ENCODE measurements at regions not wholly inside any gene's neighbourhood (a gene's known extent, or its start where the extent isn't known, plus 50 kb on each side); places are given as distances from the start of the nearest gene placed in this dataset.

DNA sequence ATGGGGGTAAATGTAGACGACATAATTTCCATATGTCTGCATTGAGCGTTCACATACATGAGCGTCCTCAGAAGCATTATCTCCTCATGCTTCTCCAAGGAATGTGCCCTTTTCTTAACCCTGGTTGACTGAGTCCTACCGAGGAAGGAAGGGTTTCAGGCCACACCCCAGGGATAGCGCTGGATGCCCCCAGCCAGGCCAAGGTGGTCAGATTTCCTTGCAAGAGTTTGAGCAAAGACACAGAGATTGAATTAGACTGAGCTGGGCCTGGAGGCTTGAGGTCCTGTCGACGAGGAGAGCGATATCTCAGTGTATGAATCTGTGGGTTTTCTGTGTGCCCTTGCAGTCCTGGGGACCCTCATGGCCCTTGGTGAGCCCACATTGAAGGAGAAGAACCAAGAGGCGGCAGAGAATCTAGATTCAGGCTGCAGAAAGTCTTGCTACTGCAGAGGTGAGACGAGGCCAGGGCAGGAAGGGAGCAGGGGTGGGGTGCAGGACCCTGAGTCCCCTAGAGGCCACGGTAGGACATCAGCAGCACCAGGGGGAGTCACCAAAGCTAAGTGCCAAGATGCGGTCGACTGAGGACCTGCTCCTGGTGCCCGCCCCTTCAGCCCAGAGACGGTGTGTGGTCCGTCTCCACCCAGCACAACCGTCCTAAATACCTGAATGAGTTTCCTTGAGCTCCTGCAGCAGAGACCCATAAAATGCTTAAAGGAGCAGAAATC lies 94.7 kb upstream of the DIO3 start:
- Histone ChIP-seq H3K9me3 (no peaks in the 10 kb centered on the region), H3K27me3 (ENCODE audit: low read depth) (peaks cover 2% of the 10 kb centered on the region), H3K36me3 (no peaks in the 10 kb centered on the region), H3K4me1 (no peaks in the 10 kb centered on the region), H3K27ac (no peak overlapping the region), H3K4me3 (no peak overlapping the region)
- DNase-seq (no peak), ATAC-seq (no peak)
- intact Hi-C loops (cut with DNase I): no loop called here
- no peak for TF ChIP-seq CTCF (IDR thresholded peaks at IDR 0.05)

DNA sequence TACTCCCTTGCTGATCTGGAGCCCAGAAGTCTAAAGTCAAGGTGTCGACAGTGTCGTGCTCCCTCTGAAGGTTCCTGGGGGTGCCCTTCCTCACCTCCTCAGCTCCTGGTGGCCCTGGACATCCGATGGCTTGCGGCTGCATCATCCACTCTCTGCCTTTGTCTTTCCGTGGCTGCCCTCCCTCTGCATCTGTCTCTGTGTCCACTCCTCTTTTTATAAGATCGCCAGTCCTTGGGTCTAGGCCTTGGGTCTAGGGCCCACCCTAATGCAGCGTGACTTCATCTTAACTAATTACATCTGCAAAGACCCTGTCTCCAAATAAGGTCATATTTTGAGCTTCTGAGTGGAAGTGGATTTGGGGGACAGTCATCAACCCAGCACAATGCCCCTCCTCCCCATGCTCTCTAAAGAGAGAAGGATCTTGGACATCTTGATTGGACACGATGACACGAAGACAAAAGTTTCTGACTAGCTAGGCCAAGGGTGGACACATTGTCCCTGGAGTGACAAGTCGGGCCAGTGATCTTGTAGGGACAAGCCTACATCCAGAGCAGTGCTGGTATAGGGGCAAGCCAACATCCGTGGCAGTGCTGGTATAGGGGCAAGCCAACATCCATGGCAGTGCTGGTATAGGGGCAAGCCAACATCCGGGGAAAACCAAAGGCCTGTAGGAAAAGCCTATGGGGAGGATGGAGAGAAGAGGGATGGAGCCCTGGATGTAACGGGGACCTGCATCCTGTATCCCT lies 93.9 kb upstream of the DIO3 start:
- Histone ChIP-seq H3K27ac (no peak overlapping the region), H3K36me3 (no peaks in the 10 kb centered on the region), H3K27me3 (ENCODE audit: low read depth) (no peaks in the 10 kb centered on the region), H3K4me1 (no peaks in the 10 kb centered on the region), H3K4me3 (no peak overlapping the region), H3K9me3 (no peaks in the 10 kb centered on the region)
- DNase-seq (no peak), ATAC-seq (no peak)
- intact Hi-C loops (cut with DNase I): no loop called here
- TF ChIP-seq CTCF (IDR thresholded peaks at IDR 0.05): no peak

DNA sequence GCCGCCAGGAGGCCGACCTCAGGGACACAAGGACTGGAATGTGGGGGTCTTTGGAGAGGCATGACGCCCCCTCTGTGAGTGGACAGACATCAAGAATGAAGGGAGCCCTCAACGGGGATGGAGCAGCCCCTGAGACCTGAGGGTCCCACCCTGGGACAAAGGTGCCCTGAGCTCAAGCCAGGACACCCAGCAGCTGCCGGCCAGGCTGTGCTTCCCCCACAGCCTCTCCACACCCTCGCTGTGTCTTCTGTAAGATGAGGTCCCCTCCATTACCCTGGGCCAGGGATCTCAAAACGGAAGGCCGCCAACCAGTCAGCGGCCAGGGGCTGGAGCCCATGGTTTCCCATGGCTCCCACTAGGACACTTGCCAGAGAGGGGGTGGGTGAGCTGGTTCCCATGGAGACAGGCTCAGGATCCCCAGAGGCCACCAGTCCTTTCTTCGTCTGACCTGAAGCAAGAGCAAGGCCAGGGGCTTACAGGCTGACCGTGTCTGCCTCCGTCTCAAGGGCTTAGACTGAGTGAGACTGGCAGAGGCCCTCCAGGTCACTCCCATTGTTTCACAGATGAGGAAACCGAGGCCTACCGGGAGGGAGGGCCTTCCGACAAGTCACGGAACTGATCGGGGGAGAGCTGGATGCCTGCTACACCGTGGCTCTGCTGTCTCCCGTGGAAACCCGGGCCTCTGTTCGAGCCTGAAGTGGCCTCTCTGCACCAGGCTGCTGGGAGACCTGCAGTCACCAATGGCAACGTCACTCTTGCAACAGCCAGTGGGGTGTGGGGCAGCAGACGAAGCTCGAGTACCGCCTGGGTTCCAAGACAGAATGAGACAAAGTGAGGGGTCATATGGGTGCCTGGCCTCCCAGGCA lies 91.7 kb upstream of the DIO3 start:
- ATAC-seq (no peak), DNase-seq (no peak)
- no peak for TF ChIP-seq CTCF (IDR thresholded peaks at IDR 0.05)
- no peak overlapping the region for H3K27ac ChIP-seq
- no peaks in the 10 kb centered on the region for H3K4me1 ChIP-seq
- H3K36me3 ChIP-seq: no peaks in the 10 kb centered on the region
- intact Hi-C loops (cut with DNase I): no loop called here
- no peaks in the 10 kb centered on the region for H3K9me3 ChIP-seq
- H3K4me3 ChIP-seq: no peak overlapping the region
- no peaks in the 10 kb centered on the region for H3K27me3 ChIP-seq (ENCODE audit: low read depth)

DNA sequence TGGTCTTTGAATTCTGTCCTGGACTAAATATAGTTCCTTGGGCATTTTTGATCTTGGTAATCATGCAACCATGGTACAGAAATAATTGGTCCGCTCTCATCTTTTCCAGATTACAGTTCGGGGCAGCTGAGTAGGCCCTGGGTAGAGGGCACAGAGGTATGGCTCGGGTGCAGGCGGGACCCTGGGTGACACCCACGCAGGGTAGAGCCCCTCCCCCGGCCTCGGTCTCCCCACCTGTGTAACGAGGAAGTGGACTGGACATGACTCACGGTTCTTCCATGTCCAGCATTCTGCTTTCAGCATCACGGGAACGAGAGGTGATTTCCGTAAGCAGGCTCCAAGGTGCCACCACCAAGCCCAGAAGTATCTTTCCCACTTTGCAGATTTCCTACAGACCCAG lies 91.0 kb upstream of the DIO3 start:
- no peaks in the 10 kb centered on the region for H3K27me3 ChIP-seq (ENCODE audit: low read depth)
- intact Hi-C loops (cut with DNase I): no loop called here
- DNase-seq (no peak), ATAC-seq (no peak)
- H3K4me1 ChIP-seq: peaks cover 4% of the 10 kb centered on the region
- no peaks in the 10 kb centered on the region for H3K9me3 ChIP-seq
- no peaks in the 10 kb centered on the region for H3K36me3 ChIP-seq
- H3K4me3 ChIP-seq: no peak overlapping the region
- TF ChIP-seq CTCF (IDR thresholded peaks at IDR 0.05): no peak
- no peak overlapping the region for H3K27ac ChIP-seq

- intact Hi-C loops (cut with DNase I): no loop called here
- Histone ChIP-seq H3K27me3 (ENCODE audit: low read depth) (no peaks in the 10 kb centered on the region), H3K36me3 (no peaks in the 10 kb centered on the region), H3K4me1 (peaks cover 19% of the 10 kb centered on the region), H3K27ac (no peak overlapping the region), H3K4me3 (no peak overlapping the region), H3K9me3 (no peaks in the 10 kb centered on the region)
- DNase-seq (no peak), ATAC-seq (no peak)
- no peak for TF ChIP-seq CTCF (IDR thresholded peaks at IDR 0.05)
Measured at GRCh38 chr14:101471723-101472517, 89.4 kb upstream of the DIO3 start.

All from lower lobe of right lung (tissue), 2 donors.